Neural crest cell (in vitro differentiated cells): ENCODE measurements at regions not wholly inside any gene's neighbourhood (a gene's known extent, or its start where the extent isn't known, plus 50 kb on each side); places are given as distances from the start of the nearest gene placed in this dataset.

Experiments used
- DNase-seq: peaks from one replicate; pipeline ENCODE4 v3.0.0; 2021; ENCODE audit warnings: low read depth, mixed read lengths, low spot score
- H3K27ac Mint-ChIP-seq: one replicate; pipeline ENCODE4 v1.8.0; 2021; ENCODE audit warnings: mild to moderate bottlenecking, mixed read lengths; ENCODE audit not compliant: unreplicated experiment
- H3K27me3 Mint-ChIP-seq: 2 replicates; pipeline ENCODE4 v1.8.0; 2021; ENCODE audit warnings: low read depth, mild to moderate bottlenecking, mixed read lengths
- H3K36me3 Mint-ChIP-seq: 2 replicates; pipeline ENCODE4 v1.8.0; 2021; ENCODE audit warnings: low read depth, mild to moderate bottlenecking, mixed read lengths
- H3K4me1 Mint-ChIP-seq: 2 replicates; pipeline ENCODE4 v1.8.0; 2021; ENCODE audit warnings: mixed read lengths
- H3K4me3 Mint-ChIP-seq: one replicate; pipeline ENCODE4 v1.8.0; 2021; ENCODE audit warnings: mild to moderate bottlenecking, mixed read lengths
- H3K9me3 Mint-ChIP-seq: 2 replicates; pipeline ENCODE4 v1.8.0; 2021; ENCODE audit warnings: mixed read lengths
- TF ChIP-seq, protein P1 (sequence below): fragments of 200-600 bp; sonication (generic); conservative IDR thresholded peaks from 2 replicates; pipeline ENCODE4 v1.5.0; 2021; ENCODE audit warnings: antibody characterized with exemption, mild to moderate bottlenecking

DNA sequence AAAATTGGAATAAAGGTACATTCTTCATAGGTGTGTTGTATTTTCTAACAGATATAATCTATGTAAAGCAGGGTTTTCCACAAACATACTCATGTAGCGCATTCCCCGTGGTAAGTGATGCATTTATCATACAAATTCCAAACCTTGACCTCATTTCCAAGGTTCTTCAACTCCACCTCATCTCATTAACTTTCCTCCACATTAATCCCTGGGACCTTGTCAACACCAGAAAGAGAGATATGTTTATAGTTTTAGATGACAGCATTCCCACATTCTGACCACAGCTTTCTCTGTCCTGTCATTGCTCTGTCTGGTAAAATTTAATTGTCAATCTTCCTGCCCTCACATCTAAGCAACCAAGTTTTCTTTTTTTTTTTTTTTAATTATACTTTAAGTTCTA, 415.1 kb downstream of the TMEM161B start:
- TF ChIP-seq, protein P1, sequence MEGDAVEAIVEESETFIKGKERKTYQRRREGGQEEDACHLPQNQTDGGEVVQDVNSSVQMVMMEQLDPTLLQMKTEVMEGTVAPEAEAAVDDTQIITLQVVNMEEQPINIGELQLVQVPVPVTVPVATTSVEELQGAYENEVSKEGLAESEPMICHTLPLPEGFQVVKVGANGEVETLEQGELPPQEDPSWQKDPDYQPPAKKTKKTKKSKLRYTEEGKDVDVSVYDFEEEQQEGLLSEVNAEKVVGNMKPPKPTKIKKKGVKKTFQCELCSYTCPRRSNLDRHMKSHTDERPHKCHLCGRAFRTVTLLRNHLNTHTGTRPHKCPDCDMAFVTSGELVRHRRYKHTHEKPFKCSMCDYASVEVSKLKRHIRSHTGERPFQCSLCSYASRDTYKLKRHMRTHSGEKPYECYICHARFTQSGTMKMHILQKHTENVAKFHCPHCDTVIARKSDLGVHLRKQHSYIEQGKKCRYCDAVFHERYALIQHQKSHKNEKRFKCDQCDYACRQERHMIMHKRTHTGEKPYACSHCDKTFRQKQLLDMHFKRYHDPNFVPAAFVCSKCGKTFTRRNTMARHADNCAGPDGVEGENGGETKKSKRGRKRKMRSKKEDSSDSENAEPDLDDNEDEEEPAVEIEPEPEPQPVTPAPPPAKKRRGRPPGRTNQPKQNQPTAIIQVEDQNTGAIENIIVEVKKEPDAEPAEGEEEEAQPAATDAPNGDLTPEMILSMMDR, result no peak
- no peak overlapping the region for H3K4me3 Mint-ChIP-seq
- no peak overlapping the region for H3K27ac Mint-ChIP-seq
- no peaks in the 10 kb centered on the region for H3K4me1 Mint-ChIP-seq
- peaks cover 2% of the 10 kb centered on the region for H3K36me3 Mint-ChIP-seq
- H3K27me3 Mint-ChIP-seq, result no peaks in the 10 kb centered on the region
- DNase-seq, result no peak
- H3K9me3 Mint-ChIP-seq, result no peaks in the 10 kb centered on the region

DNA sequence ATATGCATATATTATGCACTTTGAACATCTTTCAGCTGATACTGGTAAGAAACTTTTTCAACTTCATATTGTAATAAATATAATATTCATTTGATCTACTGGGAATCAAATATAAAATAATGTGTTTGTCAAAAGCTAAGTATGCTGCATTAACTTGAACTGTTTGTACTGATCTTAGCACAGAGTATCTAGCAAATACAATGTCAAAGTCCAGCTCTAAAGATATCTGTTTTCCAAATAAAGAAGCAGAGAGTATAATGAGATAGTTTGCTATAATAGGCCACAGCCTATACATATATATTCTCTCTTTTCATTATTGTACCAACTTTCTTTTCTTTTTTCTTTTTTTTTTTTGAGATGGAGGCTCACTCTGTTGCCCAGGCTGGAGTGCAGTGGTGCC, 417.0 kb downstream of the TMEM161B start:
- Mint-ChIP-seq H3K27me3 (no peaks in the 10 kb centered on the region), H3K36me3 (no peaks in the 10 kb centered on the region), H3K27ac (no peak overlapping the region), H3K4me3 (no peak overlapping the region), H3K9me3 (no peaks in the 10 kb centered on the region), H3K4me1 (no peaks in the 10 kb centered on the region)
- TF ChIP-seq, protein P1, result no peak
- DNase-seq, result no peak

DNA sequence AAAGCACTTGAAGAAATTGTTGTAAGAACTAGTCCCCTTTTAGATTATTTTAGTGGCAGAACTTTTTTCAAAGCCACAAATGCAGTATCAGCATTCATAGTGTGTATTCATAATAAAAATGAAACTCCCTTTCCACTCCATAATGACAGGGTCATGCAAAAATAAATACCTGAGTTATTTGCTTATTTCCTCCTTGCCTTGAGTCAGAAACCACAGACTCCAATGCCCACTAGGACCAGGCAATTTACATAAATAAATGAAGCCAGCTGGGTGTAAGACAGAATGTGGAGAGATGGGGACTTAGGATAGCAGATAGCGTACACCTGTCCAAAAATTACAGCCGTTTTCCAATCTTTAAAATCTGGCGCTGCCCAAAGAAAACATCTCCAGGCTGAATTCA, 417.8 kb downstream of the TMEM161B start:
- no peaks in the 10 kb centered on the region for H3K27me3 Mint-ChIP-seq
- TF ChIP-seq, protein P1, result no peak
- H3K27ac Mint-ChIP-seq, result no peak overlapping the region
- DNase-seq, result no peak
- H3K4me3 Mint-ChIP-seq, result no peak overlapping the region
- H3K36me3 Mint-ChIP-seq, result no peaks in the 10 kb centered on the region
- no peaks in the 10 kb centered on the region for H3K9me3 Mint-ChIP-seq
- peaks cover 5% of the 10 kb centered on the region for H3K4me1 Mint-ChIP-seq

DNA sequence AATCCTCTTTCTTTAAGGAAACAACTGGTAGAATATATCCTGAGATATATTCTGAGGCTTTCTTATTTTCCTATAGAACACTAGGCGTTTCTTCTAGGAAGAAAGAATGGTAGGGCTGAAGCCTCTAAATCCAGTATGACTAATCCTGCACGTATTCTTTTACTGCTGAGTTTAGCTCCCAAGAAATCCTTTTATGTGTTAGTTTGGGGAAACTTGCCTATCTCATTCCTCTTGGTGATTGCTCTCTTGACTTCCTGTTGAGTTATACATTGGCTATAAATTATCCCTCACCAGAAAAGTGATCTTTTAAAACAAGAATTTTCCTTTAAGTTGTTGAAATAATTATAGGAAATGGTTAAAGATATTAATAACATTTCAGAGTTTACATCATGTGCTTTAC, 422.9 kb downstream of the TMEM161B start:
- Mint-ChIP-seq H3K27me3 (no peaks in the 10 kb centered on the region), H3K36me3 (peaks cover 2% of the 10 kb centered on the region), H3K4me1 (peaks cover 11% of the 10 kb centered on the region), H3K4me3 (no peak overlapping the region), H3K9me3 (peaks cover 10% of the 10 kb centered on the region), H3K27ac (no peak overlapping the region)
- no peak for DNase-seq
- TF ChIP-seq, protein P1, result no peak

DNA sequence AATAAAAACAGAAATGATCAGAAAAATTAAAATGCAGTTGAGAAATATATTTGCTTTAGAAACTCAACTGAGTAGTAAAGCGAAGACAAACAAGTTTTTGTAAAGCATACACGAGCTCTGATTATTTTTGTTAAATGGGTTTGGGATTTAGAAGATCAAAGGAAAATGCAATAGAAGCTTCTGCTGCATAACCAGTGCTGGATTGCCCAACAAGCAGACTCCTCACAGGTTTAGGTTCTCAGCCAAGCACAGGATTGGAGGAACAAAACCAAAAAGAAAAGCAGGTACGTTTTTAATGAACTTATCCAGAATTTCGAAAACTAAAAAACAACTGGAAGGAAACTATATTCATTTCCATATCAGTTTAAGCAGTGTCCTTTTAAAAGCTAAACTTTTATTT, 423.8 kb downstream of the TMEM161B start:
- Mint-ChIP-seq H3K27ac (no peak overlapping the region), H3K4me1 (peaks cover 11% of the 10 kb centered on the region), H3K36me3 (peaks cover 2% of the 10 kb centered on the region), H3K27me3 (no peaks in the 10 kb centered on the region), H3K4me3 (no peak overlapping the region), H3K9me3 (peaks cover 10% of the 10 kb centered on the region)
- DNase-seq, result no peak
- TF ChIP-seq, protein P1, result no peak

DNA sequence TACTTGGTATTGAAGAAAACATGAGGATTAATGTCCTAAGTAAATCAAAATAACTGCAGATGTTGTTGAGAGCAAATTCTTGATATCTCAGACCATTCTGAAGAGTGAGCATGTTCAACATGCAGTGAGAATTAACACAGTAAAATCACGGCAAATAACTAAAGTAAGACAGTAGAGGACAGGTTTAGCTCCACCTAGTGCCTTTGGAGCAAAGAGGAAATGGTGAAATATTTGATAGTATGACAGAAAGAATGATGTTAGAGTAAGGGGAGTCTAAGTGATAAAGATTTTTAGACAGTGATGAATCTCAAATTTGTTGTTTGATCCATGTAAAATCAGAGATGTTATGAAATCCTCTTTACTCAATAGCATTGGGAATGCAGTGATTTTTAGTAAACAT, 424.2 kb downstream of the TMEM161B start:
- H3K4me1 Mint-ChIP-seq, result peaks cover 11% of the 10 kb centered on the region
- peaks cover 10% of the 10 kb centered on the region for H3K9me3 Mint-ChIP-seq
- TF ChIP-seq, protein P1, result no peak
- no peak overlapping the region for H3K4me3 Mint-ChIP-seq
- H3K27ac Mint-ChIP-seq, result no peak overlapping the region
- DNase-seq, result no peak
- peaks cover 2% of the 10 kb centered on the region for H3K36me3 Mint-ChIP-seq
- no peaks in the 10 kb centered on the region for H3K27me3 Mint-ChIP-seq
